ENCODE measurements at regions not wholly inside any gene's neighbourhood (a gene's known extent, or its start where the extent isn't known, plus 50 kb on each side); places are given as distances from the start of the nearest gene placed in this dataset.

GRCh38 chr14:39621223-39621622, 189.0 kb upstream of the FBXO33 start:
- TF ChIP-seq, protein P1, sequence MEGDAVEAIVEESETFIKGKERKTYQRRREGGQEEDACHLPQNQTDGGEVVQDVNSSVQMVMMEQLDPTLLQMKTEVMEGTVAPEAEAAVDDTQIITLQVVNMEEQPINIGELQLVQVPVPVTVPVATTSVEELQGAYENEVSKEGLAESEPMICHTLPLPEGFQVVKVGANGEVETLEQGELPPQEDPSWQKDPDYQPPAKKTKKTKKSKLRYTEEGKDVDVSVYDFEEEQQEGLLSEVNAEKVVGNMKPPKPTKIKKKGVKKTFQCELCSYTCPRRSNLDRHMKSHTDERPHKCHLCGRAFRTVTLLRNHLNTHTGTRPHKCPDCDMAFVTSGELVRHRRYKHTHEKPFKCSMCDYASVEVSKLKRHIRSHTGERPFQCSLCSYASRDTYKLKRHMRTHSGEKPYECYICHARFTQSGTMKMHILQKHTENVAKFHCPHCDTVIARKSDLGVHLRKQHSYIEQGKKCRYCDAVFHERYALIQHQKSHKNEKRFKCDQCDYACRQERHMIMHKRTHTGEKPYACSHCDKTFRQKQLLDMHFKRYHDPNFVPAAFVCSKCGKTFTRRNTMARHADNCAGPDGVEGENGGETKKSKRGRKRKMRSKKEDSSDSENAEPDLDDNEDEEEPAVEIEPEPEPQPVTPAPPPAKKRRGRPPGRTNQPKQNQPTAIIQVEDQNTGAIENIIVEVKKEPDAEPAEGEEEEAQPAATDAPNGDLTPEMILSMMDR (conservative IDR thresholded peaks at IDR 0.05; ENCODE audit: low read depth, low read length): no peak
- TF ChIP-seq EZH2 (IDR thresholded peaks at IDR 0.05; ENCODE audit: low read length, unreplicated experiment) (no peak), EZH2phosphoT487 (IDR thresholded peaks at IDR 0.05; ENCODE audit: borderline replicate concordance, low read length) (no peak)
